OCI-LY7 (cell line): ENCODE measurements at regions not wholly inside any gene's neighbourhood (a gene's known extent, or its start where the extent isn't known, plus 50 kb on each side); places are given as distances from the start of the nearest gene placed in this dataset. TPM values are rescaled to one million over a fixed set of nuclear protein-coding genes. Genes with fewer than 3 reads are reported as not detected.

ENCODE experiments used
- small RNA-seq: library from RNA; depleted of rRNA; stranded (forward); fragments of <200 nt; gene quantifications from one replicate; pipeline ENCODE3, GENCODE V24; 2014

Small RNA genes lying in the stretch of these regions (small RNA-seq; reads per million reads assigned to genes)
- gene RNU6-241P: not detected
